Gastrocnemius medialis (tissue), 4 donors: ENCODE measurements at regions not wholly inside any gene's neighbourhood (a gene's known extent, or its start where the extent isn't known, plus 50 kb on each side); places are given as distances from the start of the nearest gene placed in this dataset.

Experiments used
- ATAC-seq, 2 donors: fragments of 150-250 bp; one replicate each; pipeline ENCODE4 v1.9.1; 2016
- DNase-seq, 2 donors: peaks; one replicate each; pipeline ENCODE4 v3.0.0-alpha.2; 2019
- H3K27ac ChIP-seq, 4 donors: fragments of 200-600 bp; sonication (generic); 1 replicate in 1 of 4; 2 replicates in 3 of 4; pipeline ENCODE4 v1.5.1; 2016 to 2018; ENCODE audit warnings: mild to moderate bottlenecking in 2 of 4, moderate library complexity in 1 of 4
- H3K27me3 ChIP-seq, 3 donors: fragments of 200-600 bp; sonication (generic) in 2 of 3; 1 replicate in 1 of 3; 2 replicates in 2 of 3; pipeline versions ENCODE4 v1.5.1 to v1.6.0; 2016 to 2019; ENCODE audit warnings: mild to moderate bottlenecking in 1 of 3, moderate library complexity in 1 of 3
- H3K36me3 ChIP-seq, 2 donors: fragments of 200-600 bp; sonication (generic) in 1 of 2; one replicate each; pipeline ENCODE4 v1.5.1; 2017 to 2018
- H3K4me1 ChIP-seq, 2 donors: fragments of 200-600 bp; sonication (generic) in 1 of 2; one replicate each; pipeline ENCODE4 v1.5.1; 2016 to 2017; ENCODE audit warnings: mild to moderate bottlenecking in 2 of 2
- H3K4me3 ChIP-seq, 4 donors: fragments of 200-600 bp; sonication (generic) in 3 of 4; 1 replicate in 1 of 4; 2 replicates in 3 of 4; pipeline ENCODE4 v1.5.1; 2016 to 2019; ENCODE audit warnings: mild to moderate bottlenecking in 2 of 4
- H3K9me3 ChIP-seq, 3 donors: fragments of 200-600 bp; sonication (generic) in 2 of 3; 1 replicate in 1 of 3; 2 replicates in 2 of 3; pipeline ENCODE4 v1.5.1; 2016 to 2019
- POLR2A ChIP-seq, 2 donors: fragments of 450-650 bp; IDR thresholded peaks; one replicate each; pipeline ENCODE4 v1.6.1; 2017; ENCODE audit warnings: antibody characterized with exemption in 2 of 2, mild to moderate bottlenecking in 2 of 2, moderate library complexity in 2 of 2
- in situ Hi-C, 4 donors: fragments of 200-750 bp; cut with MboI; loops; one replicate each; pipeline versions ENCODE4 v1.15.0 to v1.8.0; 2017; ENCODE audit warnings: low sequenced_read_pairs in 4 of 4
- intact Hi-C: fragments of 100-400 bp; cut with DNase I; formaldehyde crosslinking; loops from one replicate; pipeline ENCODE4 v1.15.1; 2023; ENCODE audit warnings: low total_unique reads
- TF ChIP-seq, protein P1 (sequence below), 5 experiments: fragments of 450-650 bp in 3 of 5; fragments of 200-600 bp in 2 of 5; sonication (generic) in 2 of 5; IDR thresholded peaks in 4 of 5; conservative IDR thresholded peaks in 1 of 5; 1 replicate in 4 of 5; 2 replicates in 1 of 5; pipeline ENCODE4 v1.5.1; 2016 to 2019; ENCODE audit warnings: antibody characterized with exemption in 5 of 5, mild to moderate bottlenecking in 3 of 5, moderate library complexity in 3 of 5

GRCh38 chr2:188766471-188766856 is 207.7 kb upstream of the COL3A1 start:
- no peaks in the 10 kb centered on the region for H3K27me3 ChIP-seq
- intact Hi-C loops, result no loop called here
- TF ChIP-seq, protein P1, sequence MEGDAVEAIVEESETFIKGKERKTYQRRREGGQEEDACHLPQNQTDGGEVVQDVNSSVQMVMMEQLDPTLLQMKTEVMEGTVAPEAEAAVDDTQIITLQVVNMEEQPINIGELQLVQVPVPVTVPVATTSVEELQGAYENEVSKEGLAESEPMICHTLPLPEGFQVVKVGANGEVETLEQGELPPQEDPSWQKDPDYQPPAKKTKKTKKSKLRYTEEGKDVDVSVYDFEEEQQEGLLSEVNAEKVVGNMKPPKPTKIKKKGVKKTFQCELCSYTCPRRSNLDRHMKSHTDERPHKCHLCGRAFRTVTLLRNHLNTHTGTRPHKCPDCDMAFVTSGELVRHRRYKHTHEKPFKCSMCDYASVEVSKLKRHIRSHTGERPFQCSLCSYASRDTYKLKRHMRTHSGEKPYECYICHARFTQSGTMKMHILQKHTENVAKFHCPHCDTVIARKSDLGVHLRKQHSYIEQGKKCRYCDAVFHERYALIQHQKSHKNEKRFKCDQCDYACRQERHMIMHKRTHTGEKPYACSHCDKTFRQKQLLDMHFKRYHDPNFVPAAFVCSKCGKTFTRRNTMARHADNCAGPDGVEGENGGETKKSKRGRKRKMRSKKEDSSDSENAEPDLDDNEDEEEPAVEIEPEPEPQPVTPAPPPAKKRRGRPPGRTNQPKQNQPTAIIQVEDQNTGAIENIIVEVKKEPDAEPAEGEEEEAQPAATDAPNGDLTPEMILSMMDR (IDR thresholded peaks at IDR 0.05 in 4 of 5, conservative IDR thresholded peaks at IDR 0.05 in 1 of 5), result no peak
- no peak for TF ChIP-seq POLR2A (IDR thresholded peaks at IDR 0.05)
- H3K36me3 ChIP-seq, result no peaks in the 10 kb centered on the region
- ATAC-seq (no peak), DNase-seq (no peak)
- no peak overlapping the region for H3K27ac ChIP-seq
- H3K4me3 ChIP-seq, result no peak overlapping the region
- in situ Hi-C loops, result no loop called here
- H3K4me1 ChIP-seq, result no peaks in the 10 kb centered on the region
- H3K9me3 ChIP-seq, result no peaks in the 10 kb centered on the region

- DNase-seq, result no peak
- Histone ChIP-seq H3K9me3 (no peaks in the 10 kb centered on the region), H3K4me1 (no peaks in the 10 kb centered on the region), H3K4me3 (no peak overlapping the region), H3K36me3 (no peaks in the 10 kb centered on the region), H3K27me3 (no peaks in the 10 kb centered on the region), H3K27ac (no peak overlapping the region)
- intact Hi-C loops (no loop called here), in situ Hi-C loops (no loop called here)
- ATAC-seq, result no peak
- TF ChIP-seq POLR2A (IDR thresholded peaks at IDR 0.05), result no peak
- TF ChIP-seq, protein P1 (IDR thresholded peaks at IDR 0.05 in 4 of 5, conservative IDR thresholded peaks at IDR 0.05 in 1 of 5), result no peak
Observed at GRCh38 chr2:188767176-188767575, 207.0 kb upstream of the COL3A1 start.

DNA sequence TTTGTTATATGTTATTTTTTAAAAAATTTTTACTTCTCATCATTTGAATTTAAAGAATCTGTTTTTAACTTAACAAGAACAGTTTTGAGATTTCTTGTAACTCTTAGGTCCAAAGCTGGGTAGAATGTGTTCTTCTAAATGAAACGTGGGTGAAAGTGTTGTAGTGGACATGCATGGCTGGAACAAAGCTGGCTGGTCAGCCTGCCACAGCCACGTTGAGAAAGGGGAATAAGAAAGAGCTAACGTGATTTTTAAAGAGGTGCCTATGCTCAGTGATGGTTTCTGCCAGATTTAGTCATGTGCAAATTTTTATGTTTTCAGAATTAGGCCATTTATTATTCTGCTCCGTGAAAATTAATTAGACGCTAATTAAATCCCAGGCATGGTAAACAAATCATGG is 203.9 kb upstream of the COL3A1 start:
- Histone ChIP-seq H3K4me3 (no peak overlapping the region), H3K36me3 (no peaks in the 10 kb centered on the region), H3K27me3 (no peaks in the 10 kb centered on the region), H3K4me1 (no peaks in the 10 kb centered on the region), H3K27ac (no peak overlapping the region), H3K9me3 (no peaks in the 10 kb centered on the region)
- TF ChIP-seq, protein P1 (IDR thresholded peaks at IDR 0.05 in 4 of 5, conservative IDR thresholded peaks at IDR 0.05 in 1 of 5), result no peak
- TF ChIP-seq POLR2A (IDR thresholded peaks at IDR 0.05), result no peak
- ATAC-seq, result no peak
- DNase-seq, result no peak
- intact Hi-C loops (no loop called here), in situ Hi-C loops (no loop called here)

DNA sequence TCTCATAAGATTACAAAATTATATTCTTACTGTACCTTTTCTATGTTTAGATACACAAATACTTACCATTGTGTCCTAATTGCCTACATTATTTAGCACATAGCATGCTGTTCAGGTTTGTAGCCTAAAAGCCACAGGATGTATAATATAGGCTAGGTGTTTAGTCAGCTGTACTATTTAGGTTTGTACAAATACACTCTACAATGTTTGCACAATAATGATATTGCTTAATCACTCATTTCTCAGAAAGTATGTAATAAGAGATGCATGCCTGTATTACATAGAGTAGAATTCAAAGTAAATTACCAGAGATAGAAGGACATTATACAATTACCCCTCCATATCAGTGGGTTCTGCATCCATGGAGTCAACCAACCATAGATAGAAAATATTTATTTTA is 201.1 kb upstream of the COL3A1 start:
- no peaks in the 10 kb centered on the region for H3K27me3 ChIP-seq
- H3K27ac ChIP-seq, result no peak overlapping the region
- TF ChIP-seq, protein P1 (IDR thresholded peaks at IDR 0.05 in 4 of 5, conservative IDR thresholded peaks at IDR 0.05 in 1 of 5), result no peak
- TF ChIP-seq POLR2A (IDR thresholded peaks at IDR 0.05), result no peak
- H3K4me1 ChIP-seq, result no peaks in the 10 kb centered on the region
- DNase-seq, result no peak
- H3K9me3 ChIP-seq, result no peaks in the 10 kb centered on the region
- in situ Hi-C loops (no loop called here), intact Hi-C loops (no loop called here)
- ATAC-seq, result no peak
- no peak overlapping the region for H3K4me3 ChIP-seq
- no peaks in the 10 kb centered on the region for H3K36me3 ChIP-seq

DNA sequence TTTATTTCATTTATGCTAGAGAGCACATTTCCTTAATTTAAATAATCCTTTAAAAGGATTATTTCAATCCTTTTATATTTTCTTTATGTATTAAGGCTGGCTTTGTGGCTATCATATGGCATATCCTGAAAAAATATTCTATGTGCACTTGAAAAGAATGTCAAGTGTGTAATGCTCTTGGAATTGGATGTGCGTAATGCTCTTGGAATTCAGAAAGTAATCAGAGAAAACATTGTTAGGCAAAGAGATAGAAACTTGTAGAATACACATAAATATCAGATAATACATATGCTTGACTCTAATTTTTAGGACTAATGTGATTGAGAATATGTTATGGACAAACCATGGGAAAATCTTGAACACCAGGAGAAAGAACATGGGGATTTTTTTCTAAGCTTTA is 197.5 kb upstream of the COL3A1 start:
- H3K27ac ChIP-seq, result no peak overlapping the region
- no peak overlapping the region for H3K4me3 ChIP-seq
- no peaks in the 10 kb centered on the region for H3K36me3 ChIP-seq
- no peaks in the 10 kb centered on the region for H3K27me3 ChIP-seq
- intact Hi-C loops, result no loop called here
- H3K4me1 ChIP-seq, result no peaks in the 10 kb centered on the region
- no peak for TF ChIP-seq POLR2A (IDR thresholded peaks at IDR 0.05)
- TF ChIP-seq, protein P1 (IDR thresholded peaks at IDR 0.05 in 4 of 5, conservative IDR thresholded peaks at IDR 0.05 in 1 of 5), result no peak
- in situ Hi-C loops, result no loop called here
- H3K9me3 ChIP-seq, result no peaks in the 10 kb centered on the region
- DNase-seq, result no peak
- ATAC-seq, result no peak
